Natural killer cell (primary cell): ENCODE measurements at regions not wholly inside any gene's neighbourhood (a gene's known extent, or its start where the extent isn't known, plus 50 kb on each side); places are given as distances from the start of the nearest gene placed in this dataset.

Experiments
- ATAC-seq, 3 donors: fragments of 150-1000 bp in 2 of 3; fragments of 200-7000 bp in 1 of 3; cut with Tn5 transposase; 1 replicate in 1 of 3; 2 replicates in 2 of 3; pipeline ENCODE4 v1.10.0; 2021; ENCODE audit warnings: mild to moderate bottlenecking in 2 of 3, moderate library complexity in 2 of 3
- DNase-seq, 2 donors: peaks; one replicate each; pipeline versions ENCODE4 v3.0.0 to v3.0.0-alpha.2; 2013 to 2021; ENCODE audit warnings: mixed read lengths in 1 of 2
- H3K27ac ChIP-seq: one replicate; pipeline ENCODE4 v1.5.1; 2013; ENCODE audit warnings: mild to moderate bottlenecking, low read length
- H3K27me3 ChIP-seq: one replicate; pipeline ENCODE4 v1.6.1; 2013; ENCODE audit warnings: low read length; ENCODE audit not compliant: control insufficient read depth, insufficient read depth
- H3K36me3 ChIP-seq: one replicate; pipeline ENCODE4 v1.6.1; 2013; ENCODE audit warnings: low read length; ENCODE audit not compliant: control insufficient read depth, insufficient read depth
- H3K4me1 ChIP-seq: one replicate; pipeline ENCODE4 v1.6.1; 2013; ENCODE audit warnings: low read length; ENCODE audit not compliant: control insufficient read depth, insufficient read depth
- H3K4me3 ChIP-seq: one replicate; pipeline ENCODE4 v1.5.1; 2013; ENCODE audit warnings: low read length
- H3K9me3 ChIP-seq: one replicate; pipeline ENCODE4 v1.6.1; 2013; ENCODE audit warnings: low read length; ENCODE audit not compliant: control insufficient read depth, insufficient read depth
- H3K27ac Mint-ChIP-seq, 2 donors: one replicate each; pipeline ENCODE4 v1.8.0; 2022; ENCODE audit warnings: mild to moderate bottlenecking in 2 of 2, mixed read lengths in 2 of 2, moderate library complexity in 1 of 2
- H3K27me3 Mint-ChIP-seq, 2 donors: one replicate each; pipeline ENCODE4 v1.8.0; 2022; ENCODE audit warnings: low read depth in 2 of 2, mixed read lengths in 2 of 2
- H3K36me3 Mint-ChIP-seq: one replicate; pipeline ENCODE4 v1.8.0; 2022; ENCODE audit warnings: mixed read lengths
- H3K4me1 Mint-ChIP-seq, 2 donors: one replicate each; pipeline ENCODE4 v1.8.0; 2022; ENCODE audit warnings: mixed read lengths in 2 of 2
- H3K4me3 Mint-ChIP-seq: one replicate; pipeline ENCODE4 v1.8.0; 2022; ENCODE audit warnings: mild to moderate bottlenecking, moderate library complexity, mixed read lengths
- H3K9me3 Mint-ChIP-seq, 2 donors: one replicate each; pipeline ENCODE4 v1.8.0; 2022; ENCODE audit warnings: mixed read lengths in 2 of 2
- WGBS: methylation state at CpG from one replicate; pipeline ENCODE4 v1.1.7; 2013; ENCODE audit warnings: missing lambda C conversion rate; ENCODE audit not compliant: insufficient coverage; 5-methylcytosine and 5-hydroxymethylcytosine counted together
- intact Hi-C: fragments of 100-400 bp; cut with micrococcal nuclease; formaldehyde crosslinking; loops from one replicate; pipeline ENCODE4 v1.14.2; 2022
- TF ChIP-seq, protein P1 (sequence below): fragments of 200-600 bp; IDR thresholded peaks from one replicate; pipeline ENCODE4 v1.8.0; 2022; ENCODE audit warnings: antibody characterized with exemption

GRCh38 chr2:238975408-238975807, 127.5 kb downstream of the TWIST2 start:
- Mint-ChIP-seq H3K4me1 (no peaks in the 10 kb centered on the region), H3K36me3 (no peaks in the 10 kb centered on the region), H3K27me3 (peaks cover 10 to 38% of the 10 kb centered on the region in 2 donors), H3K4me3 (no peak overlapping the region), H3K9me3 (peaks cover 2 to 4% of the 10 kb centered on the region in 2 donors), H3K27ac (no peak overlapping the region)
- intact Hi-C loops = no loop called here
- TF ChIP-seq, protein P1, sequence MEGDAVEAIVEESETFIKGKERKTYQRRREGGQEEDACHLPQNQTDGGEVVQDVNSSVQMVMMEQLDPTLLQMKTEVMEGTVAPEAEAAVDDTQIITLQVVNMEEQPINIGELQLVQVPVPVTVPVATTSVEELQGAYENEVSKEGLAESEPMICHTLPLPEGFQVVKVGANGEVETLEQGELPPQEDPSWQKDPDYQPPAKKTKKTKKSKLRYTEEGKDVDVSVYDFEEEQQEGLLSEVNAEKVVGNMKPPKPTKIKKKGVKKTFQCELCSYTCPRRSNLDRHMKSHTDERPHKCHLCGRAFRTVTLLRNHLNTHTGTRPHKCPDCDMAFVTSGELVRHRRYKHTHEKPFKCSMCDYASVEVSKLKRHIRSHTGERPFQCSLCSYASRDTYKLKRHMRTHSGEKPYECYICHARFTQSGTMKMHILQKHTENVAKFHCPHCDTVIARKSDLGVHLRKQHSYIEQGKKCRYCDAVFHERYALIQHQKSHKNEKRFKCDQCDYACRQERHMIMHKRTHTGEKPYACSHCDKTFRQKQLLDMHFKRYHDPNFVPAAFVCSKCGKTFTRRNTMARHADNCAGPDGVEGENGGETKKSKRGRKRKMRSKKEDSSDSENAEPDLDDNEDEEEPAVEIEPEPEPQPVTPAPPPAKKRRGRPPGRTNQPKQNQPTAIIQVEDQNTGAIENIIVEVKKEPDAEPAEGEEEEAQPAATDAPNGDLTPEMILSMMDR = no peak
- peaks cover 4% of the 10 kb centered on the region for H3K9me3 ChIP-seq
- no peak for ATAC-seq
- WGBS = 65% methylated on average over 1 of the region's 2 CpGs
- peaks cover 6% of the 10 kb centered on the region for H3K27me3 ChIP-seq
- no peak for DNase-seq
- H3K27ac ChIP-seq = no peak overlapping the region
- no peaks in the 10 kb centered on the region for H3K4me1 ChIP-seq
- H3K4me3 ChIP-seq = no peak overlapping the region
- no peaks in the 10 kb centered on the region for H3K36me3 ChIP-seq

- intact Hi-C loops = no loop called here
- ATAC-seq = no peak
- H3K27me3 ChIP-seq = peaks cover 3% of the 10 kb centered on the region
- Mint-ChIP-seq H3K4me1 (no peaks in the 10 kb centered on the region), H3K27ac (no peak overlapping the region), H3K36me3 (no peaks in the 10 kb centered on the region), H3K9me3 (peaks cover 2 to 4% of the 10 kb centered on the region in 2 donors), H3K4me3 (no peak overlapping the region), H3K27me3 (peaks cover 9 to 36% of the 10 kb centered on the region in 2 donors)
- no peaks in the 10 kb centered on the region for H3K36me3 ChIP-seq
- no peak for DNase-seq
- H3K9me3 ChIP-seq = peaks cover 4% of the 10 kb centered on the region
- no peaks in the 10 kb centered on the region for H3K4me1 ChIP-seq
- TF ChIP-seq, protein P1 = no peak
- no peak overlapping the region for H3K4me3 ChIP-seq
- no peak overlapping the region for H3K27ac ChIP-seq
- 90% methylated on average over 3 of the region's 4 CpGs for WGBS
Measured at GRCh38 chr2:238978497-238978896, 130.6 kb downstream of the TWIST2 start.

DNA sequence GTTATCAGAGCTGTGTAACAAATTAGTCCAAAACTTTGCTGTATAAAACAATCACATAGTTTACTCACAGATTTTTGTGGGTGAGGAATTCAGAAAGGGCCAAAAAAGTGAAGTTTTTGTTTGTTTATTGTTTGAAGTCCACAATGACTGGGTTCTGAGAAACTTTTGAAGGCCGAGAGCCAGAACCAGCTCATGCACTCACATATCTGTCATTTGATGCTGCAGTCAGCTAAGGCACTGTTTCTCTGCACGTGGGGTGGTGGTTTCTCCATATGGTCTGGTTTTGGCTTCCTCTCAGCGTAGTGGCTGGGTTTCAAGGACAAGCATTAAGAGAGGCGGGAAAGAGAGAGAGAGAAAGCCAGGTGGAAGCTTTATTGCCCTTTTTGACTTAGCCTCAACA, 131.8 kb downstream of the TWIST2 start:
- no peaks in the 10 kb centered on the region for H3K36me3 Mint-ChIP-seq
- ATAC-seq (no peak), DNase-seq (no peak)
- H3K9me3 Mint-ChIP-seq = peaks cover 2 to 4% of the 10 kb centered on the region in 2 donors
- peaks cover 3% of the 10 kb centered on the region for H3K27me3 ChIP-seq
- no peak overlapping the region for H3K27ac ChIP-seq
- intact Hi-C loops = no loop called here
- H3K4me3 ChIP-seq = no peak overlapping the region
- no peak overlapping the region for H3K27ac Mint-ChIP-seq
- H3K4me1 Mint-ChIP-seq = no peaks in the 10 kb centered on the region
- H3K36me3 ChIP-seq = no peaks in the 10 kb centered on the region
- H3K4me3 Mint-ChIP-seq = no peak overlapping the region
- H3K27me3 Mint-ChIP-seq = peaks cover 9 to 29% of the 10 kb centered on the region in 2 donors
- no peaks in the 10 kb centered on the region for H3K4me1 ChIP-seq
- TF ChIP-seq, protein P1 = no peak
- 70% methylated on average over 4 of the region's 4 CpGs for WGBS
- H3K9me3 ChIP-seq = peaks cover 4% of the 10 kb centered on the region

GRCh38 chr2:238985041-238985729, 137.3 kb downstream of the TWIST2 start:
- no peak for ATAC-seq

More at GRCh38 chr2:238985041-238985729, 137.3 kb downstream of the TWIST2 start:
- Histone ChIP-seq H3K27me3 (no peaks in the 10 kb centered on the region), H3K4me3 (no peak overlapping the region), H3K36me3 (no peaks in the 10 kb centered on the region), H3K9me3 (no peaks in the 10 kb centered on the region), H3K27ac (no peak overlapping the region), H3K4me1 (no peaks in the 10 kb centered on the region)
- intact Hi-C loops = no loop called here
- H3K27ac Mint-ChIP-seq = no peak overlapping the region
- H3K4me3 Mint-ChIP-seq = no peak overlapping the region
- DNase-seq = no peak
- H3K36me3 Mint-ChIP-seq = no peaks in the 10 kb centered on the region
- H3K27me3 Mint-ChIP-seq = peaks cover 0 to 3% of the 10 kb centered on the region in 2 donors
- no peaks in the 10 kb centered on the region for H3K4me1 Mint-ChIP-seq
- H3K9me3 Mint-ChIP-seq = no peaks in the 10 kb centered on the region
- WGBS = 87% methylated on average over 22 of the region's 22 CpGs
- TF ChIP-seq, protein P1 = no peak
